Neural progenitor cell (in vitro differentiated cells): ENCODE measurements at regions not wholly inside any gene's neighbourhood (a gene's known extent, or its start where the extent isn't known, plus 50 kb on each side); places are given as distances from the start of the nearest gene placed in this dataset.

Source experiments
- DNase-seq: peaks from one replicate; pipeline ENCODE4 v3.0.0-alpha.2; 2016; ENCODE audit warnings: low spot score
- H2AFZ ChIP-seq: fragments of 200-600 bp; sonication (generic); replicated peaks from 2 replicates; pipeline ENCODE4 v1.6.1; 2016; ENCODE audit warnings: antibody characterized with exemption
- H3F3A ChIP-seq: fragments of 200-600 bp; sonication (generic); 2 replicates; pipeline ENCODE4 v1.6.1; 2016; ENCODE audit warnings: antibody characterized with exemption, low read depth
- H3K27ac ChIP-seq: fragments of 200-600 bp; sonication (generic); 2 replicates; pipeline ENCODE4 v1.5.1; 2016; ENCODE audit warnings: mild to moderate bottlenecking
- H3K27me3 ChIP-seq: fragments of 200-600 bp; sonication (generic); 2 replicates; pipeline ENCODE4 v1.6.1; 2016; ENCODE audit warnings: mild to moderate bottlenecking, moderate library complexity
- H3K36me3 ChIP-seq: fragments of 200-600 bp; sonication (generic); 2 replicates; pipeline ENCODE4 v1.5.1; 2016
- H3K4me1 ChIP-seq: fragments of 200-600 bp; sonication (generic); 2 replicates; pipeline ENCODE4 v1.6.1; 2016; ENCODE audit warnings: mixed run types
- H3K4me2 ChIP-seq: fragments of 200-600 bp; sonication (generic); 2 replicates; pipeline ENCODE4 v1.6.1; 2016
- H3K4me3 ChIP-seq: fragments of 200-600 bp; sonication (generic); 2 replicates; pipeline ENCODE4 v1.5.1; 2016
- H3K79me2 ChIP-seq: fragments of 200-600 bp; sonication (generic); 2 replicates; pipeline ENCODE4 v1.6.1; 2016; ENCODE audit warnings: low read depth
- H3K9ac ChIP-seq: fragments of 200-600 bp; sonication (generic); 2 replicates; pipeline ENCODE4 v1.6.1; 2016
- H3K9me3 ChIP-seq: fragments of 200-600 bp; sonication (generic); 2 replicates; pipeline ENCODE4 v1.5.1; 2016; ENCODE audit warnings: low read depth
- H4K20me1 ChIP-seq: fragments of 200-600 bp; sonication (generic); 2 replicates; pipeline ENCODE4 v1.6.1; 2016; ENCODE audit warnings: low read depth
- H3K27ac Mint-ChIP-seq: 3 replicates; pipeline ENCODE4 v1.8.0; 2021; ENCODE audit warnings: mixed read lengths
- H3K27me3 Mint-ChIP-seq: 2 replicates; pipeline ENCODE4 v1.8.0; 2022; ENCODE audit warnings: low read depth, mild to moderate bottlenecking, inconsistent platforms, moderate library complexity, mixed read lengths; ENCODE audit not compliant: insufficient read depth
- H3K36me3 Mint-ChIP-seq: 3 replicates; pipeline ENCODE4 v1.8.0; 2021; ENCODE audit warnings: mixed read lengths
- H3K4me1 Mint-ChIP-seq: 3 replicates; pipeline ENCODE4 v1.8.0; 2021; ENCODE audit warnings: mixed read lengths
- H3K4me3 Mint-ChIP-seq: 3 replicates; pipeline ENCODE4 v1.8.0; 2021; ENCODE audit warnings: mild to moderate bottlenecking, moderate library complexity, mixed read lengths
- H3K9me3 Mint-ChIP-seq: 3 replicates; pipeline ENCODE4 v1.8.0; 2020; ENCODE audit warnings: mixed read lengths
- EZH2 ChIP-seq: fragments of 200-600 bp; sonication (generic); IDR thresholded peaks from 2 replicates; pipeline ENCODE4 v1.6.1; 2017; ENCODE audit warnings: antibody characterized with exemption, mild to moderate bottlenecking, moderate library complexity
- EZH2phosphoT487 ChIP-seq: fragments of 200-600 bp; sonication (generic); IDR thresholded peaks from 2 replicates; pipeline ENCODE4 v1.6.1; 2017; ENCODE audit warnings: antibody characterized with exemption
- TF ChIP-seq, protein P1 (sequence below): fragments of 200-600 bp; sonication (generic); IDR thresholded peaks from 2 replicates; pipeline ENCODE4 v1.5.1; 2017; ENCODE audit warnings: antibody characterized with exemption, mild to moderate bottlenecking

DNA sequence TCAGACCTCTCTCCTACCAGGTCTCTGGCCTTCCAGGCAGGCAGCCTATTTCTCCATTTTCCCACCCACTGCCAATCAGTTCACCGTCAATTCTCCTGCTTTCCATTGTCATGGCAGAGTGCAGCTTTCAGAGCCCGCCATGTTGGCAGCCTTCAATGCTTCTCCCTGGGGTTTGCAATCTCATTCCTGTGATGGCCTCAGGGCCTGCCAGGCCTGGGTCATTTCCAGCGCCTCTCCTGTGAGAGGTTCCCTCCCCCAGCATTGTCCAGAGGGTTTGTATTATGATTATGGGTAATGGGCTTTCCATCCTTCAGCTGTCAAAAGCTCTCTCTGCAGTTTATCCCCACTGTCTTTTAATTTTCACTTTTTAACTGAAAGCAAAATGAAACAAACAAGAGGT lies 716.6 kb upstream of the CDH8 start:
- Mint-ChIP-seq H3K4me3 (no peak overlapping the region), H3K27ac (no peak overlapping the region), H3K27me3 (peaks cover 4% of the 10 kb centered on the region), H3K9me3 (no peaks in the 10 kb centered on the region), H3K4me1 (peaks cover 2% of the 10 kb centered on the region), H3K36me3 (no peaks in the 10 kb centered on the region)
- no peak overlapping the region for H3K9ac ChIP-seq
- no peaks in the 10 kb centered on the region for H3K4me1 ChIP-seq
- H3K4me3 ChIP-seq, result no peak overlapping the region
- no peaks in the 10 kb centered on the region for H3K27me3 ChIP-seq
- TF ChIP-seq EZH2phosphoT487, result no peak
- TF ChIP-seq EZH2, result no peak
- TF ChIP-seq, protein P1, sequence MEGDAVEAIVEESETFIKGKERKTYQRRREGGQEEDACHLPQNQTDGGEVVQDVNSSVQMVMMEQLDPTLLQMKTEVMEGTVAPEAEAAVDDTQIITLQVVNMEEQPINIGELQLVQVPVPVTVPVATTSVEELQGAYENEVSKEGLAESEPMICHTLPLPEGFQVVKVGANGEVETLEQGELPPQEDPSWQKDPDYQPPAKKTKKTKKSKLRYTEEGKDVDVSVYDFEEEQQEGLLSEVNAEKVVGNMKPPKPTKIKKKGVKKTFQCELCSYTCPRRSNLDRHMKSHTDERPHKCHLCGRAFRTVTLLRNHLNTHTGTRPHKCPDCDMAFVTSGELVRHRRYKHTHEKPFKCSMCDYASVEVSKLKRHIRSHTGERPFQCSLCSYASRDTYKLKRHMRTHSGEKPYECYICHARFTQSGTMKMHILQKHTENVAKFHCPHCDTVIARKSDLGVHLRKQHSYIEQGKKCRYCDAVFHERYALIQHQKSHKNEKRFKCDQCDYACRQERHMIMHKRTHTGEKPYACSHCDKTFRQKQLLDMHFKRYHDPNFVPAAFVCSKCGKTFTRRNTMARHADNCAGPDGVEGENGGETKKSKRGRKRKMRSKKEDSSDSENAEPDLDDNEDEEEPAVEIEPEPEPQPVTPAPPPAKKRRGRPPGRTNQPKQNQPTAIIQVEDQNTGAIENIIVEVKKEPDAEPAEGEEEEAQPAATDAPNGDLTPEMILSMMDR, result no peak
- H4K20me1 ChIP-seq, result no peaks in the 10 kb centered on the region
- DNase-seq, result no peak
- H3K9me3 ChIP-seq, result no peaks in the 10 kb centered on the region
- no peaks in the 10 kb centered on the region for H3K79me2 ChIP-seq
- H3K36me3 ChIP-seq, result no peaks in the 10 kb centered on the region
- H3K4me2 ChIP-seq, result no peak overlapping the region
- H2AFZ ChIP-seq, result no peak overlapping the region
- no peaks in the 10 kb centered on the region for H3F3A ChIP-seq
- H3K27ac ChIP-seq, result no peak overlapping the region

DNA sequence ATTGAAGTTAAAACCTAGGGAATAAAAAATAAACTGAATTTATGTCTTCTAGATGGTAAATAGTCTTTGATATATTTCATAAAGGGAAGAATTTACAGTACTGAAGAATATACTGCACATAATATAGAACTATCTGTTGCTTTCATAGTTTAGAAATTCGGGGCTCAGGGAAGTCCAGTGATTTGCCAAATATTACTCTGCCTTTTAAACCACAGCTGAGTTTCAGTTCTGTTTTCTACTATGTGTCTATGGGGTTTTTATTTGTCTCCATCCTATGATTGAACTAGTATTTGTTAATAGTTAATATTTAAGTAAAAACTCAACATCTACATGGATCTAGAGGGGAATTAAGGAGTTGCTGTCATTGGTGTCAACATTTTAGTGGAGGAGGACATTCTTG lies 715.0 kb upstream of the CDH8 start:
- no peak for DNase-seq
- no peaks in the 10 kb centered on the region for H4K20me1 ChIP-seq
- H3K36me3 ChIP-seq, result no peaks in the 10 kb centered on the region
- H3K4me1 ChIP-seq, result no peaks in the 10 kb centered on the region
- H3K9me3 ChIP-seq, result no peaks in the 10 kb centered on the region
- H3K27ac Mint-ChIP-seq, result no peak overlapping the region
- no peaks in the 10 kb centered on the region for H3K27me3 ChIP-seq
- H2AFZ ChIP-seq, result no peak overlapping the region
- H3K27ac ChIP-seq, result no peak overlapping the region
- no peaks in the 10 kb centered on the region for H3K36me3 Mint-ChIP-seq
- H3K4me3 ChIP-seq, result no peak overlapping the region
- H3K4me1 Mint-ChIP-seq, result peaks cover 2% of the 10 kb centered on the region
- H3K79me2 ChIP-seq, result no peaks in the 10 kb centered on the region
- TF ChIP-seq EZH2phosphoT487 (no peak), EZH2 (no peak)
- TF ChIP-seq, protein P1, result no peak
- H3K27me3 Mint-ChIP-seq, result peaks cover 4% of the 10 kb centered on the region
- no peak overlapping the region for H3K9ac ChIP-seq
- no peak overlapping the region for H3K4me3 Mint-ChIP-seq
- no peaks in the 10 kb centered on the region for H3K9me3 Mint-ChIP-seq
- H3F3A ChIP-seq, result no peaks in the 10 kb centered on the region
- no peak overlapping the region for H3K4me2 ChIP-seq

DNA sequence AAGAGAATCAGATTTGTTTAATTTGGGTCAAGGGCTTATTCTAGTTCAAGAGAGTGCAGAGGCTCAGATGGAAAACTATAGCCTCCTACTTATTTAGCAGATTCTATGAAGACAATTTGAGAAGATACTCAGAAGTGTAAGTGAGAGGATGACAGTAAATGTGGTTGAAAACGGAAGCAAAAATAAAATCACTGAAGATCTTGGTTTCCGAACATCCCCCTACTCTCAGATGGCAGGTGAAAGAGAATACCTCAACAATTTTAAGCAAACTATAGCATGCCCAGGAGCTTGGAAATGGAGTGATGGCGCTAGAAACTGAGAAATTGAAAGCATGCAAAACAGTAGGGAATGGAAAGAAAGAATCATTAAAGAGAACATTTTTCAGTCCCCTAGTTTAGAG lies 705.5 kb upstream of the CDH8 start:
- Histone ChIP-seq H4K20me1 (no peaks in the 10 kb centered on the region), H3K27ac (no peak overlapping the region), H2AFZ (no peak overlapping the region), H3K27me3 (no peaks in the 10 kb centered on the region), H3K9ac (no peak overlapping the region), H3K36me3 (no peaks in the 10 kb centered on the region), H3K79me2 (no peaks in the 10 kb centered on the region), H3K4me2 (no peak overlapping the region), H3K4me3 (no peak overlapping the region), H3K4me1 (no peaks in the 10 kb centered on the region), H3F3A (no peaks in the 10 kb centered on the region), H3K9me3 (no peaks in the 10 kb centered on the region)
- TF ChIP-seq, protein P1, result no peak
- TF ChIP-seq EZH2phosphoT487 (no peak), EZH2 (no peak)
- no peaks in the 10 kb centered on the region for H3K36me3 Mint-ChIP-seq
- no peaks in the 10 kb centered on the region for H3K27me3 Mint-ChIP-seq
- H3K9me3 Mint-ChIP-seq, result no peaks in the 10 kb centered on the region
- no peak overlapping the region for H3K4me3 Mint-ChIP-seq
- no peaks in the 10 kb centered on the region for H3K4me1 Mint-ChIP-seq
- no peak overlapping the region for H3K27ac Mint-ChIP-seq
- DNase-seq, result no peak
